H9 (cell line): ENCODE measurements at regions not wholly inside any gene's neighbourhood (a gene's known extent, or its start where the extent isn't known, plus 50 kb on each side); places are given as distances from the start of the nearest gene placed in this dataset.

Experiments
- DNase-seq: peaks from one replicate; pipeline ENCODE4 v3.0.0-alpha.2; 2017
- H2AFZ ChIP-seq: one replicate; pipeline ENCODE4 v1.6.1; 2013; ENCODE audit warnings: mild to moderate bottlenecking, low read length, control low read depth, moderate library complexity
- H2AK5ac ChIP-seq: 2 replicates; pipeline ENCODE4 v1.6.1; 2013; ENCODE audit warnings: low read length, control low read depth, mixed read lengths; ENCODE audit not compliant: insufficient read length
- H2BK120ac ChIP-seq: one replicate; pipeline ENCODE4 v1.6.1; 2013; ENCODE audit warnings: low read depth, mild to moderate bottlenecking, low read length, control low read depth, inconsistent platforms; ENCODE audit not compliant: poor library complexity, severe bottlenecking
- H2BK12ac ChIP-seq: 2 replicates; pipeline ENCODE4 v1.6.1; 2013; ENCODE audit warnings: low read length, control low read depth, mixed read lengths, low read depth; ENCODE audit not compliant: insufficient read length
- H2BK15ac ChIP-seq: 2 replicates; pipeline ENCODE4 v1.6.1; 2013; ENCODE audit warnings: low read depth, low read length, control low read depth
- H2BK20ac ChIP-seq: one replicate; pipeline ENCODE4 v1.6.1; 2013; ENCODE audit warnings: low read depth, mild to moderate bottlenecking, low read length, control low read depth, inconsistent platforms; ENCODE audit not compliant: poor library complexity, severe bottlenecking
- H2BK5ac ChIP-seq: 2 replicates; pipeline ENCODE4 v1.6.1; 2013; ENCODE audit warnings: low read length, control low read depth, mixed read lengths; ENCODE audit not compliant: insufficient read length
- H3K14ac ChIP-seq: 2 replicates; pipeline ENCODE4 v1.6.1; 2013; ENCODE audit warnings: low read length, control low read depth; ENCODE audit not compliant: insufficient read depth
- H3K18ac ChIP-seq: 2 replicates; pipeline ENCODE4 v1.6.1; 2013; ENCODE audit warnings: low read depth, mild to moderate bottlenecking, mixed read lengths, low read length, control low read depth; ENCODE audit not compliant: insufficient read length
- H3K23ac ChIP-seq: 2 replicates; pipeline ENCODE4 v1.6.1; 2013; ENCODE audit warnings: low read length, control low read depth, mixed read lengths, low read depth; ENCODE audit not compliant: insufficient read length
- H3K23me2 ChIP-seq: 2 replicates; pipeline ENCODE4 v1.6.1; 2013; ENCODE audit warnings: low read depth, mild to moderate bottlenecking, mixed read lengths, low read length, control low read depth; ENCODE audit not compliant: insufficient read length, poor library complexity, severe bottlenecking
- H3K27ac ChIP-seq: 2 replicates; pipeline ENCODE4 v1.5.1; 2013; ENCODE audit warnings: low read length, control low read depth, mixed read lengths, low read depth; ENCODE audit not compliant: insufficient read length
- H3K27me3 ChIP-seq: 2 replicates; pipeline ENCODE4 v1.6.1; 2013; ENCODE audit warnings: low read length, control low read depth, inconsistent platforms; ENCODE audit not compliant: insufficient read depth
- H3K4ac ChIP-seq: 2 replicates; pipeline ENCODE4 v1.6.1; 2013; ENCODE audit warnings: low read depth, mild to moderate bottlenecking, control low read depth, inconsistent platforms, low read length, moderate library complexity
- H3K4me1 ChIP-seq: 2 replicates; pipeline ENCODE4 v1.6.1; 2013; ENCODE audit warnings: low read length, control low read depth, inconsistent platforms; ENCODE audit not compliant: insufficient read depth
- H3K4me2 ChIP-seq: 2 replicates; pipeline ENCODE4 v1.6.1; 2013; ENCODE audit warnings: low read length, control low read depth, mixed read lengths; ENCODE audit not compliant: insufficient read length, insufficient read depth
- H3K56ac ChIP-seq: 2 replicates; pipeline ENCODE4 v1.6.1; 2013; ENCODE audit warnings: low read depth, mild to moderate bottlenecking, mixed read lengths, low read length, control low read depth; ENCODE audit not compliant: insufficient read length
- H3K79me1 ChIP-seq: 2 replicates; pipeline ENCODE4 v1.6.1; 2013; ENCODE audit warnings: low read depth, mild to moderate bottlenecking, moderate library complexity, low read length, control low read depth, inconsistent platforms; ENCODE audit not compliant: insufficient read depth, poor library complexity, severe bottlenecking
- H3K79me2 ChIP-seq: 2 replicates; pipeline ENCODE4 v1.6.1; 2013; ENCODE audit warnings: low read length, control low read depth, inconsistent platforms; ENCODE audit not compliant: insufficient read depth
- H3K9ac ChIP-seq: 2 replicates; pipeline ENCODE4 v1.6.1; 2013; ENCODE audit warnings: low read length, control low read depth, mixed read lengths; ENCODE audit not compliant: insufficient read length; ENCODE audit errors: extremely low read depth
- H3K9me3 ChIP-seq: one replicate; pipeline ENCODE4 v1.6.1; 2013; ENCODE audit warnings: low read depth, low read length, inconsistent platforms; ENCODE audit not compliant: control insufficient read depth
- H3T11ph ChIP-seq: one replicate; pipeline ENCODE4 v1.6.1; 2013; ENCODE audit warnings: mild to moderate bottlenecking, low read length, control low read depth, inconsistent platforms
- H4K20me1 ChIP-seq: one replicate; pipeline ENCODE4 v1.6.1; 2013; ENCODE audit not compliant: control insufficient read depth, insufficient read length, insufficient read depth
- H4K5ac ChIP-seq: 2 replicates; pipeline ENCODE4 v1.6.1; 2013; ENCODE audit warnings: low read depth, mild to moderate bottlenecking, mixed read lengths, low read length, control low read depth; ENCODE audit not compliant: insufficient read length
- H4K8ac ChIP-seq: replicated peaks from 2 replicates; pipeline ENCODE4 v1.6.1; 2013; ENCODE audit warnings: low read length, control low read depth, mixed read lengths, low read depth; ENCODE audit not compliant: insufficient read length
- H4K91ac ChIP-seq: 2 replicates; pipeline ENCODE4 v1.6.1; 2013; ENCODE audit warnings: low read depth, mild to moderate bottlenecking, moderate library complexity, mixed read lengths, low read length, control low read depth; ENCODE audit not compliant: insufficient read length
- H3K27ac Mint-ChIP-seq, 3 experiments: 2 replicates in 2 of 3; 3 replicates in 1 of 3; pipeline ENCODE4 v1.8.0; 2020 to 2021; ENCODE audit warnings: mixed read lengths in 3 of 3, mild to moderate bottlenecking in 1 of 3, moderate library complexity in 1 of 3
- H3K27me3 Mint-ChIP-seq: 2 replicates; pipeline ENCODE4 v1.8.0; 2021; ENCODE audit warnings: low read depth, mild to moderate bottlenecking, moderate library complexity, mixed read lengths
- H3K36me3 Mint-ChIP-seq, 3 experiments: 2 replicates in 2 of 3; 3 replicates in 1 of 3; pipeline ENCODE4 v1.8.0; 2020 to 2021; ENCODE audit warnings: low read depth in 3 of 3, mixed read lengths in 3 of 3; ENCODE audit not compliant: insufficient read depth in 1 of 3
- H3K4me1 Mint-ChIP-seq, 2 experiments: 2 replicates each; pipeline ENCODE4 v1.8.0; 2020; ENCODE audit warnings: mixed read lengths in 2 of 2
- H3K4me3 Mint-ChIP-seq, 2 experiments: 2 replicates in 1 of 2; 3 replicates in 1 of 2; pipeline ENCODE4 v1.8.0; 2020 to 2021; ENCODE audit warnings: mild to moderate bottlenecking in 2 of 2, mixed read lengths in 2 of 2, moderate library complexity in 1 of 2
- H3K9me3 Mint-ChIP-seq, 2 experiments: 2 replicates in 1 of 2; 3 replicates in 1 of 2; pipeline ENCODE4 v1.8.0; 2020; ENCODE audit warnings: mild to moderate bottlenecking in 2 of 2, mixed read lengths in 2 of 2, moderate library complexity in 1 of 2
- CTCF ChIP-seq: fragments of 200-600 bp; sonication (generic); conservative IDR thresholded peaks from 3 replicates; pipeline ENCODE4 v1.8.0; 2021; ENCODE audit warnings: antibody characterized with exemption, mild to moderate bottlenecking

DNA sequence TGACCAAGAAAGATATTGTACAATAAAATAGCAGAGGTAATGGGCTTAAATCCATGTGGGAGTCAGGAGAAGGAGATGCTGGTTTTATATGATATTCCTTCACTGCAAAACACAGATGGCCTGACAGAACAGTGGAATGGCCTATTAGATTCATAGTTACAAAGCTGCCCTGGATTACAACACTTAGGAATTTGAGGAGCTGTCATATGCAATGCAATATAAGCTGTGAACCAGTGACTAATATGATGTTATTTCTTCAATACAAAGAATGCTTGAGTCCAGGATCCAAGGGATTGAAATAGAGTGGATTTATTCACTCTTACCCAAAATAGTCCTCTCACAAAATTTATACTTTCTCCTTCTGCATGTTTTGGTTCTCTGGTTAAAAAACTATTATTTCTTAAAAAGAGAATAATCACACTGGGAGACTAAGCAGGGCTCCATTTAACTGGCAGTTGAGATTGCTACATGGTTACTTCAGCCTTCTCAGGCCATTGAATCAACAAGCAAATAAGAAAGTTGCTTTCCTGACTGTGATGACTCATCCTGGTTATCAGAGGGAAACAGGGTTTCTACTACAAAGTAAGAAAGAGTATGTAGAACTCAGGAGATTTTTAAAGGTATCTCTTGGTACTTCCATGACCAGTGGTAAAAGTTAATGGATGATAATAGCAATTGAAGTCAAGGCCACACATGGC, 79.8 kb upstream of the ZPLD1 start:
- no peaks in the 10 kb centered on the region for H3K23me2 ChIP-seq
- no peaks in the 10 kb centered on the region for H3K27me3 ChIP-seq
- TF ChIP-seq CTCF = no peak
- Mint-ChIP-seq H3K9me3 (no peaks in the 10 kb centered on the region), H3K27me3 (no peaks in the 10 kb centered on the region), H3K4me3 (no peak overlapping the region), H3K27ac (no peak overlapping the region), H3K4me1 (peaks cover 25 to 29% of the 10 kb centered on the region in 2 experiments), H3K36me3 (no peaks in the 10 kb centered on the region)
- H2BK120ac ChIP-seq = no peak overlapping the region
- H4K20me1 ChIP-seq = no peaks in the 10 kb centered on the region
- no peak overlapping the region for H3T11ph ChIP-seq
- no peak overlapping the region for H2BK12ac ChIP-seq
- no peak overlapping the region for H3K27ac ChIP-seq
- H3K56ac ChIP-seq = no peak overlapping the region
- no peaks in the 10 kb centered on the region for H3K9me3 ChIP-seq
- H2BK5ac ChIP-seq = no peak overlapping the region
- DNase-seq = no peak
- H3K23ac ChIP-seq = no peak overlapping the region
- H3K4me2 ChIP-seq = no peak overlapping the region
- H4K5ac ChIP-seq = no peak overlapping the region
- H3K79me2 ChIP-seq = no peaks in the 10 kb centered on the region
- no peak overlapping the region for H3K9ac ChIP-seq
- H2AFZ ChIP-seq = no peak overlapping the region
- H2AK5ac ChIP-seq = no peak overlapping the region
- no peak overlapping the region for H3K14ac ChIP-seq
- H2BK15ac ChIP-seq = no peak overlapping the region
- H3K18ac ChIP-seq = no peak overlapping the region
- H3K4me1 ChIP-seq = no peaks in the 10 kb centered on the region
- no peak overlapping the region for H4K91ac ChIP-seq
- H3K4ac ChIP-seq = no peak overlapping the region
- no peak overlapping the region for H2BK20ac ChIP-seq
- H4K8ac ChIP-seq = no peak overlapping the region
- H3K79me1 ChIP-seq = no peaks in the 10 kb centered on the region
